ENCODE measurements at regions not wholly inside any gene's neighbourhood (a gene's known extent, or its start where the extent isn't known, plus 50 kb on each side); places are given as distances from the start of the nearest gene placed in this dataset.

DNA sequence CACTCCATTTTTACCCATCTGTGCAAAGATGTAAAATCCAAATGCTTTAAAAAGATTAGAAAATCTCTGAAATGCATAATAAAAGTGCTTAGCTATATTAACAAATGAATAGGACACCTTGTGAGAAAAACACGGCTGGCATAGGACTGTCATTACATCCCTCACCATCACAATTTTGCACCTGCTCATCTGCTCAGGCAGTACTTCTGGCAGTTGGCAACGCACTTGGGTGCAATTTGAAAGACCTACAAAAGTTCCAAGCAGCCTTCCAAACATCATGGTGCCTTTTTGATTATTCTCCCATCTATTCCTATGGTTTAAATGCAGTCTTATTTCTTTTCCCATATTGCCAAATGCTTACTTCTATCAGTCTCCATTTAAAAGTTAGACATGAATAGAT is 501.8 kb downstream of the ENC1 start:
- Histone ChIP-seq H3K27me3 (ENCODE audit: insufficient read depth, low read length) (peaks cover 6% of the 10 kb centered on the region; the same call in 1 of the 2 replicates), H3K4me1 (ENCODE audit: control insufficient read depth in 1 of 2, insufficient read depth in 2 of 2, low read length in 2 of 2) (no peaks in the 10 kb centered on the region), H3K4me2 (ENCODE audit: low read length) (no peak overlapping the region), H3K27ac (ENCODE audit: low read depth, low read length) (no peak overlapping the region), H3K9me2 (ENCODE audit: insufficient read depth) (no peaks in the 10 kb centered on the region), H4K20me1 (ENCODE audit: insufficient read depth) (no peaks in the 10 kb centered on the region), H3K4me3 (replicated peaks in 1 of 2; ENCODE audit: low read depth in 1 of 2, low read length in 2 of 2) (no peak overlapping the region), H3K9ac (ENCODE audit: low read length) (no peak overlapping the region), H3K79me2 (ENCODE audit: insufficient read depth, low read length) (no peaks in the 10 kb centered on the region), H2AFZ (ENCODE audit: low read depth, low read length, poor library complexity, severe bottlenecking) (no peak overlapping the region), H3K9me3 (ENCODE audit: control insufficient read depth in 1 of 2, insufficient read depth in 1 of 2, low read depth in 1 of 2, low read length in 2 of 2) (no peaks in the 10 kb centered on the region), H3K36me3 (ENCODE audit: control insufficient read depth in 1 of 2, insufficient read depth in 2 of 2, low read length in 2 of 2) (no peaks in the 10 kb centered on the region)
- BruUV-seq (replicated peaks) = no TSS peak
- ATAC-seq = no peak
- RAD21 ChIA-PET (ENCODE audit: low non-redundant PET in 1 of 2, low total read pairs in 2 of 2, uncharacterized antibody in 2 of 2, unreplicated experiment in 2 of 2) = no interaction called here
- intact Hi-C loops (cut with micrococcal nuclease) = no loop called here
- DNase-seq (ENCODE audit: low read depth, low spot score) = no peak
- TF ChIP-seq POLR2A (IDR thresholded peaks at IDR 0.05; ENCODE audit: borderline replicate concordance, extremely low read depth, insufficient read depth, insufficient read length) (no peak), POLR2AphosphoS5 (IDR thresholded peaks at IDR 0.05; ENCODE audit: low read depth, low read length) (no peak), SIN3A (IDR thresholded peaks at IDR 0.05; ENCODE audit: low read depth) (no peak), EZH2 (IDR thresholded peaks at IDR 0.05) (no peak), RAD21 (IDR thresholded peaks at IDR 0.05; ENCODE audit: low read depth) (no peak)
- POLR2A ChIA-PET = no interaction called here
- CTCF ChIA-PET = no interaction called here

DNA sequence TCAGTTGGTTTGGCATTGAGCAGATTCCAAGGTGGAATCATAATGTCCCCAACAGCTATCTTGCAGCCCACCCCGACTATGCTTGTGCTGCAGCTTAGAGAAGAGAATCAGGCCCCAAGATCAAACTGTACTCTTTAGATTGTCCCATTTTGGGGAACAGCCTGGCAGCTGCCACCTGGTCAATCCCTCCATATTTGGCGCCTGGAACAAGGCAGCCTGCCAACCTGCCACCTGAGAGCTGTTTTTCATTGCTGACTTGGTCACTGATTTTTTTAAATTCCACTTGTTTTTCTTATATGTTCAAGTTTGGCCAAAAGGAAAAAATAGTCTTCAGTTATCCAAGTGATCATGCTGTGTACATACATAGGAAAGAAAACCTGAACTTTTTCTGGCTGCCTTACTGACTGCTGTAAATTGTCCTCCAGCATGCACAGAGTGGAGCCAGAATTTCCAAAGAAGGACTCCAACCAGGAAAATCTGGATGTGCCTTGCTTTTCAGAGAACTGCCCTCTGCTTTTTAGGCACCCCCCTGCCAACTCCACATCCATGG is 504.2 kb downstream of the ENC1 start:
- DNase-seq (ENCODE audit: low read depth, low spot score) = no peak
- H3K4me1 ChIP-seq (ENCODE audit: control insufficient read depth in 1 of 2, insufficient read depth in 2 of 2, low read length in 2 of 2) = no peaks in the 10 kb centered on the region
- intact Hi-C loops (cut with micrococcal nuclease) = no loop called here
- ATAC-seq = no peak
- ChIA-PET RAD21 (ENCODE audit: low non-redundant PET in 1 of 2, low total read pairs in 2 of 2, uncharacterized antibody in 2 of 2, unreplicated experiment in 2 of 2) (no interaction called here), CTCF (no interaction called here), POLR2A (no interaction called here)
- no TSS peak for BruUV-seq (replicated peaks)
- no peaks in the 10 kb centered on the region for H3K79me2 ChIP-seq (ENCODE audit: insufficient read depth, low read length)
- H3K9me3 ChIP-seq (ENCODE audit: control insufficient read depth in 1 of 2, insufficient read depth in 1 of 2, low read depth in 1 of 2, low read length in 2 of 2) = no peaks in the 10 kb centered on the region
- no peaks in the 10 kb centered on the region for H3K36me3 ChIP-seq (ENCODE audit: control insufficient read depth in 1 of 2, insufficient read depth in 2 of 2, low read length in 2 of 2)
- H2AFZ ChIP-seq (ENCODE audit: low read depth, low read length, poor library complexity, severe bottlenecking) = no peak overlapping the region
- H4K20me1 ChIP-seq (ENCODE audit: insufficient read depth) = no peaks in the 10 kb centered on the region
- H3K9me2 ChIP-seq (ENCODE audit: insufficient read depth) = no peaks in the 10 kb centered on the region
- no peak overlapping the region for H3K4me3 ChIP-seq (replicated peaks in 1 of 2; ENCODE audit: low read depth in 1 of 2, low read length in 2 of 2)
- TF ChIP-seq ZNF274 (IDR thresholded peaks at IDR 0.05; ENCODE audit: low read depth, low read length) (no peak), SIN3A (IDR thresholded peaks at IDR 0.05; ENCODE audit: low read depth) (no peak), RAD21 (IDR thresholded peaks at IDR 0.05; ENCODE audit: low read depth) (no peak), CEBPB (IDR thresholded peaks at IDR 0.05; ENCODE audit: low read depth) (no peak)
- H3K27me3 ChIP-seq (ENCODE audit: insufficient read depth, low read length) = peaks cover 6% of the 10 kb centered on the region; the same call in 1 of the 2 replicates
- no peak overlapping the region for H3K4me2 ChIP-seq (ENCODE audit: low read length)
- no peak overlapping the region for H3K27ac ChIP-seq (ENCODE audit: low read depth, low read length)
- H3K9ac ChIP-seq (ENCODE audit: low read length) = no peak overlapping the region
